Stimulated activated naive CD4-positive, alpha-beta T cell (primary cell): ENCODE measurements at regions not wholly inside any gene's neighbourhood (a gene's known extent, or its start where the extent isn't known, plus 50 kb on each side); places are given as distances from the start of the nearest gene placed in this dataset.

ENCODE experiments used
- DNase-seq, 6 experiments: peaks; one replicate each; lab custom pipeline; 2025; lab: John Stamatoyannopoulos, UW

- no peak for DNase-seq
Measured at GRCh38 chr1:199855580-199855979, 171.9 kb upstream of the NR5A2 start.

- DNase-seq = no peak
Measured at GRCh38 chr1:199856216-199856780, 171.2 kb upstream of the NR5A2 start.

- DNase-seq = no peak
Measured at GRCh38 chr1:199857108-199857507, 170.4 kb upstream of the NR5A2 start.

GRCh38 chr1:199857516-199857915, 170.0 kb upstream of the NR5A2 start:
- no peak for DNase-seq

- DNase-seq = no peak
Measured at GRCh38 chr1:199858171-199858570, 169.3 kb upstream of the NR5A2 start.

GRCh38 chr1:199858856-199859255, 168.7 kb upstream of the NR5A2 start:
- no peak for DNase-seq

GRCh38 chr1:199859491-199859933, 168.0 kb upstream of the NR5A2 start:
- no peak for DNase-seq

GRCh38 chr1:199861020-199861795, 166.3 kb upstream of the NR5A2 start:
- no peak for DNase-seq

- no peak for DNase-seq
Measured at GRCh38 chr1:199862047-199862446, 165.5 kb upstream of the NR5A2 start.

GRCh38 chr1:199866210-199866617, 161.3 kb upstream of the NR5A2 start:
- DNase-seq = no peak

- DNase-seq = no peak
Measured at GRCh38 chr1:199867601-199868000, 159.9 kb upstream of the NR5A2 start.

- no peak for DNase-seq
Measured at GRCh38 chr1:199868777-199869176, 158.7 kb upstream of the NR5A2 start.

GRCh38 chr1:199875337-199875736, 152.2 kb upstream of the NR5A2 start:
- DNase-seq = no peak

GRCh38 chr1:199875856-199876255, 151.7 kb upstream of the NR5A2 start:
- DNase-seq = no peak

GRCh38 chr1:199877526-199878384, 149.8 kb upstream of the NR5A2 start:
- DNase-seq = no peak

- DNase-seq = no peak
Measured at GRCh38 chr1:199878823-199879222, 148.7 kb upstream of the NR5A2 start.

- no peak for DNase-seq
Measured at GRCh38 chr1:199898654-199899053, 128.9 kb upstream of the NR5A2 start.

GRCh38 chr1:199901341-199901740, 126.2 kb upstream of the NR5A2 start:
- DNase-seq = no peak

- no peak for DNase-seq
Measured at GRCh38 chr1:199907361-199907760, 120.1 kb upstream of the NR5A2 start.

GRCh38 chr1:199909137-199909536, 118.4 kb upstream of the NR5A2 start:
- DNase-seq = no peak

GRCh38 chr1:199913318-199913717, 114.2 kb upstream of the NR5A2 start:
- DNase-seq = no peak

- DNase-seq = no peak
Measured at GRCh38 chr1:199914546-199914945, 113.0 kb upstream of the NR5A2 start.
